Smooth muscle cell (in vitro differentiated cells): ENCODE measurements at regions not wholly inside any gene's neighbourhood (a gene's known extent, or its start where the extent isn't known, plus 50 kb on each side); places are given as distances from the start of the nearest gene placed in this dataset.

ENCODE experiments used
- DNase-seq: peaks from one replicate; lab custom pipeline; 2025; ENCODE audit not compliant: unreplicated experiment; lab: John Stamatoyannopoulos, UW
- H2AFZ ChIP-seq: fragments of 200-600 bp; sonication (generic); 2 replicates; pipeline ENCODE4 v1.6.0; 2016; ENCODE audit warnings: antibody characterized with exemption, low read depth, mild to moderate bottlenecking
- H3F3A ChIP-seq: fragments of 200-600 bp; sonication (generic); 2 replicates; pipeline ENCODE4 v1.6.0; 2017; ENCODE audit warnings: antibody characterized with exemption, low read depth
- H3K27ac ChIP-seq: fragments of 200-600 bp; sonication (generic); 2 replicates; pipeline ENCODE4 v1.5.1; 2016; ENCODE audit warnings: low read depth, mild to moderate bottlenecking
- H3K27me3 ChIP-seq: fragments of 200-600 bp; sonication (generic); 2 replicates; pipeline ENCODE4 v1.6.1; 2016; ENCODE audit warnings: low read depth, mild to moderate bottlenecking
- H3K36me3 ChIP-seq: fragments of 200-600 bp; sonication (generic); 2 replicates; pipeline ENCODE4 v1.5.1; 2016; ENCODE audit warnings: low read depth
- H3K4me1 ChIP-seq: fragments of 200-600 bp; sonication (generic); 2 replicates; pipeline ENCODE4 v1.5.1; 2016; ENCODE audit warnings: low read depth
- H3K4me2 ChIP-seq: fragments of 200-600 bp; sonication (generic); 2 replicates; pipeline ENCODE4 v1.6.0; 2016; ENCODE audit warnings: mild to moderate bottlenecking
- H3K4me3 ChIP-seq: fragments of 200-600 bp; sonication (generic); 2 replicates; pipeline ENCODE4 v1.5.1; 2016; ENCODE audit warnings: mild to moderate bottlenecking
- H3K79me2 ChIP-seq: fragments of 200-600 bp; sonication (generic); 2 replicates; pipeline ENCODE4 v1.6.0; 2016; ENCODE audit warnings: low read depth, mild to moderate bottlenecking
- H3K9ac ChIP-seq: fragments of 200-600 bp; sonication (generic); 2 replicates; pipeline ENCODE4 v1.6.0; 2016; ENCODE audit warnings: low read depth
- H3K9me3 ChIP-seq: fragments of 200-600 bp; sonication (generic); replicated peaks from 2 replicates; pipeline ENCODE4 v1.5.1; 2016; ENCODE audit warnings: low read depth
- H4K20me1 ChIP-seq: fragments of 200-600 bp; sonication (generic); 2 replicates; pipeline ENCODE4 v1.6.0; 2016; ENCODE audit warnings: low read depth
- CTCF ChIP-seq: fragments of 200-600 bp; sonication (generic); IDR thresholded peaks from 2 replicates; pipeline ENCODE4 v1.5.1; 2017; ENCODE audit warnings: borderline replicate concordance, mild to moderate bottlenecking, antibody characterized with exemption; ENCODE audit not compliant: insufficient read depth, poor library complexity, severe bottlenecking
- WGBS: methylation state at CpG from one replicate; pipeline ENCODE4 v1.1.7; 2016; ENCODE audit warnings: low lambda C conversion rate; 5-methylcytosine and 5-hydroxymethylcytosine counted together

DNA sequence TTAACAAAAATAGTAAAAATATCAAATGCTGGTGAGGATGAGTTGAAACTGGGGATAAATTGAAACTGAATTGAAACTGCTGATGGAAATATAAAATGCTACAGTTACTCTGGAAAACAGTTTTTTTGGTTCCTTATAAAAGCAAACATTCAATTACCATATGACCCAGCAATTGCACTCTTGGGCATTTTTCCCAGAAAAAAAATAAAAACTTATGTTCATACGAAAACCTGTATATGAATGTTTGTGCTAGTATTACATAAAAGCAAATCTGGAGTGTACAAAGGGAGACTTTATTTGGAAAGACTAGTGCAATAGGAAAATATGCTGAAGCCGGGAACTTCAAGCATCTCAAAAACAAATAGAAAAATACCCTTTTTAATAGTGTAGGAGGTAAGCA is 857.9 kb upstream of the CADM2 start:
- 79% methylated on average over 2 of the region's 2 CpGs for WGBS

GRCh38 chr3:84108442-84108971 is 850.3 kb upstream of the CADM2 start:
- Histone ChIP-seq H3K4me3 (no peak overlapping the region), H3F3A (no peaks in the 10 kb centered on the region), H2AFZ (peak overlapping the region; percentile 38), H3K9ac (no peak overlapping the region), H3K9me3 (no peaks in the 10 kb centered on the region), H3K36me3 (no peaks in the 10 kb centered on the region), H3K27me3 (no peaks in the 10 kb centered on the region), H3K4me1 (peaks cover 8% of the 10 kb centered on the region), H4K20me1 (no peaks in the 10 kb centered on the region), H3K27ac (peak overlapping the region; percentile 65), H3K79me2 (no peaks in the 10 kb centered on the region), H3K4me2 (peak overlapping the region; percentile 40)
- TF ChIP-seq CTCF, result no peak
- 14% methylated on average over 4 of the region's 4 CpGs for WGBS
- DNase-seq, result no peak

More for the DNA sequence above, 857.9 kb upstream of the CADM2 start:
- H3K36me3 ChIP-seq, result no peaks in the 10 kb centered on the region
- no peaks in the 10 kb centered on the region for H3K79me2 ChIP-seq
- H3K27ac ChIP-seq, result no peak overlapping the region
- H2AFZ ChIP-seq, result no peak overlapping the region
- H3K4me1 ChIP-seq, result no peaks in the 10 kb centered on the region
- no peak for TF ChIP-seq CTCF
- H3K9ac ChIP-seq, result no peak overlapping the region
- H3K9me3 ChIP-seq, result no peaks in the 10 kb centered on the region
- H4K20me1 ChIP-seq, result no peaks in the 10 kb centered on the region
- H3K27me3 ChIP-seq, result no peaks in the 10 kb centered on the region
- no peaks in the 10 kb centered on the region for H3F3A ChIP-seq
- H3K4me3 ChIP-seq, result no peak overlapping the region
- no peak for DNase-seq
- H3K4me2 ChIP-seq, result no peak overlapping the region

DNA sequence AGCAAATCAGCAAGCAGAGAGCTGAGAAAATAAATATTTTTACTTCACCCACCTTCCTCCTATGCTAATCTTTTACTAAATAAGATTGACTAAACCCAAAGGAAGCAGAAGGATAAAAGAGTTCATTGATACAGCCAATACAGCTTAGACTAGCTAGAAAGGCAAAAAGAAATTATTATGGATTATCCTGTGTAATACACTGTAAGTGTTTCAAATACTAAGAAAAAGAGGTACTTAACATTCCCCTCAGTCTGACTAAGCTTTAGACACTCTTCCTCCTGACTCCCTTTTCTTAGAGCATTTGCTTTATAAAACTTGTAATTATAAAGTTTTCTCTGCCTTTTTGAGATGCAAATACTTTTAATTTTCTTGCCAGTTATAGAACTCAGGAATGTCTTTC is 848.9 kb upstream of the CADM2 start:
- peaks cover 8% of the 10 kb centered on the region for H3K4me1 ChIP-seq
- no peak for DNase-seq
- TF ChIP-seq CTCF, result no peak
- H3K9ac ChIP-seq, result no peak overlapping the region
- H3K79me2 ChIP-seq, result no peaks in the 10 kb centered on the region
- no peaks in the 10 kb centered on the region for H4K20me1 ChIP-seq
- no peak overlapping the region for H3K27ac ChIP-seq
- H2AFZ ChIP-seq, result no peak overlapping the region
- no peaks in the 10 kb centered on the region for H3K27me3 ChIP-seq
- no peaks in the 10 kb centered on the region for H3K9me3 ChIP-seq
- peak overlapping the region; percentile 12 for H3K4me2 ChIP-seq
- no peak overlapping the region for H3K4me3 ChIP-seq
- H3F3A ChIP-seq, result no peaks in the 10 kb centered on the region
- H3K36me3 ChIP-seq, result no peaks in the 10 kb centered on the region

- Histone ChIP-seq H3K27me3 (no peaks in the 10 kb centered on the region), H3F3A (no peaks in the 10 kb centered on the region), H3K79me2 (no peaks in the 10 kb centered on the region), H2AFZ (no peak overlapping the region), H3K36me3 (no peaks in the 10 kb centered on the region), H4K20me1 (no peaks in the 10 kb centered on the region), H3K4me2 (no peak overlapping the region), H3K4me1 (peaks cover 8% of the 10 kb centered on the region), H3K9me3 (no peaks in the 10 kb centered on the region), H3K27ac (no peak overlapping the region), H3K4me3 (no peak overlapping the region), H3K9ac (no peak overlapping the region)
- TF ChIP-seq CTCF, result no peak
- DNase-seq, result no peak
Observed at GRCh38 chr3:84110787-84111186, 848.0 kb upstream of the CADM2 start.
